ENCODE measurements at regions not wholly inside any gene's neighbourhood (a gene's known extent, or its start where the extent isn't known, plus 50 kb on each side); places are given as distances from the start of the nearest gene placed in this dataset.

GRCh38 chr5:123718238-123718637, 206.3 kb downstream of the CSNK1G3 start:
- no peak for TF ChIP-seq HNF4A (conservative IDR thresholded peaks at IDR 0.05)
- TF ChIP-seq RXRA (IDR thresholded peaks at IDR 0.05): no peak
- no peak for TF ChIP-seq FOXA1 (IDR thresholded peaks at IDR 0.05)
- no peak for TF ChIP-seq ZBTB33 (IDR thresholded peaks at IDR 0.05)
- no peak for TF ChIP-seq CTCF (IDR thresholded peaks at IDR 0.05; ENCODE audit: low read depth, low read length, missing input control)
- no peak for TF ChIP-seq TAF1 (conservative IDR thresholded peaks at IDR 0.05)
